GM12874 (cell line): ENCODE measurements at regions not wholly inside any gene's neighbourhood (a gene's known extent, or its start where the extent isn't known, plus 50 kb on each side); places are given as distances from the start of the nearest gene placed in this dataset.

Experiments
- CTCF ChIP-seq: IDR thresholded peaks from 2 replicates; pipeline ENCODE4 v1.5.1; 2011; ENCODE audit warnings: low read depth, mild to moderate bottlenecking, control low read depth, low read length, moderate library complexity; ENCODE audit not compliant: insufficient read depth

GRCh38 chr2:64374686-64375085 lies 79.3 kb upstream of the LGALSL start:
- no peak for TF ChIP-seq CTCF

GRCh38 chr2:64376926-64377325 lies 77.0 kb upstream of the LGALSL start:
- no peak for TF ChIP-seq CTCF

- TF ChIP-seq CTCF = no peak
These were observed 74.8 kb upstream of the LGALSL start for GRCh38 chr2:64379186-64379585.

- TF ChIP-seq CTCF = no peak
These were observed 73.0 kb upstream of the LGALSL start for GRCh38 chr2:64380853-64381527.

GRCh38 chr2:64383016-64383591 lies 70.9 kb upstream of the LGALSL start:
- TF ChIP-seq CTCF = no peak

GRCh38 chr2:64383881-64384280 lies 70.1 kb upstream of the LGALSL start:
- TF ChIP-seq CTCF = no peak

GRCh38 chr2:64386676-64387075 lies 67.3 kb upstream of the LGALSL start:
- no peak for TF ChIP-seq CTCF
